Upper lobe of left lung (tissue), 6 donors: ENCODE measurements at regions not wholly inside any gene's neighbourhood (a gene's known extent, or its start where the extent isn't known, plus 50 kb on each side); places are given as distances from the start of the nearest gene placed in this dataset.

Experiments
- ATAC-seq, 2 donors: fragments of 200-7000 bp; cut with Tn5 transposase; one replicate each; pipeline ENCODE4 v1.9.1; 2022; ENCODE audit warnings: mild to moderate bottlenecking in 2 of 2, moderate library complexity in 2 of 2; ENCODE audit not compliant: low FRiP score in 2 of 2
- DNase-seq, 2 donors: peaks; one replicate each; pipeline ENCODE4 v3.0.0-alpha.2; 2019 to 2020
- H3K27ac ChIP-seq, 4 donors: fragments of 200-600 bp; sonication (generic); one replicate each; pipeline ENCODE4 v1.5.1; 2016 to 2019
- H3K27me3 ChIP-seq, 4 donors: fragments of 200-600 bp; sonication (generic); one replicate each; pipeline ENCODE4 v1.5.1; 2017 to 2019
- H3K36me3 ChIP-seq, 4 donors: fragments of 200-600 bp; sonication (generic); one replicate each; pipeline ENCODE4 v1.5.1; 2016 to 2019
- H3K4me1 ChIP-seq, 4 donors: fragments of 200-600 bp; sonication (generic); one replicate each; pipeline ENCODE4 v1.5.1; 2018 to 2019
- H3K4me3 ChIP-seq, 4 donors: fragments of 200-600 bp; sonication (generic); one replicate each; pipeline ENCODE4 v1.5.1; 2017 to 2019; ENCODE audit warnings: mild to moderate bottlenecking in 2 of 4, moderate library complexity in 1 of 4
- H3K9me3 ChIP-seq, 4 donors: fragments of 200-600 bp; sonication (generic); one replicate each; pipeline ENCODE4 v1.5.1; 2018 to 2019
- EP300 ChIP-seq, 4 donors: sonication (generic); formaldehyde crosslinking; IDR thresholded peaks; one replicate each; pipeline ENCODE4 v1.5.1; 2017; ENCODE audit warnings: antibody characterized with exemption in 4 of 4, control low read depth in 2 of 4
- POLR2A ChIP-seq, 4 donors: fragments of 450-650 bp; IDR thresholded peaks; one replicate each; pipeline ENCODE4 v1.5.1; 2016 to 2017; ENCODE audit warnings: antibody characterized with exemption in 4 of 4, mild to moderate bottlenecking in 2 of 4
- POLR2AphosphoS5 ChIP-seq, 2 donors: sonication (generic); formaldehyde crosslinking; IDR thresholded peaks; one replicate each; pipeline ENCODE4 v1.5.1; 2017; ENCODE audit warnings: antibody characterized with exemption in 2 of 2
- WGBS, 2 donors: methylation state at CpG; one replicate each; pipeline ENCODE4 v1.1.5; 2017 to 2018; 5-methylcytosine and 5-hydroxymethylcytosine counted together
- TF ChIP-seq, protein P1 (sequence below), 6 experiments: fragments of 450-650 bp in 4 of 6; fragments of 200-600 bp in 2 of 6; sonication (generic) in 2 of 6; IDR thresholded peaks; one replicate each; pipeline ENCODE4 v1.5.1; 2016 to 2019; ENCODE audit warnings: antibody characterized with exemption in 6 of 6
- donor health status: DM: no; HTN: no; CAD: no; lungs with moderate emphysema.
- donor health status: DM: no; HTN: yes; CAD: no; lungs with severe emphysema.

DNA sequence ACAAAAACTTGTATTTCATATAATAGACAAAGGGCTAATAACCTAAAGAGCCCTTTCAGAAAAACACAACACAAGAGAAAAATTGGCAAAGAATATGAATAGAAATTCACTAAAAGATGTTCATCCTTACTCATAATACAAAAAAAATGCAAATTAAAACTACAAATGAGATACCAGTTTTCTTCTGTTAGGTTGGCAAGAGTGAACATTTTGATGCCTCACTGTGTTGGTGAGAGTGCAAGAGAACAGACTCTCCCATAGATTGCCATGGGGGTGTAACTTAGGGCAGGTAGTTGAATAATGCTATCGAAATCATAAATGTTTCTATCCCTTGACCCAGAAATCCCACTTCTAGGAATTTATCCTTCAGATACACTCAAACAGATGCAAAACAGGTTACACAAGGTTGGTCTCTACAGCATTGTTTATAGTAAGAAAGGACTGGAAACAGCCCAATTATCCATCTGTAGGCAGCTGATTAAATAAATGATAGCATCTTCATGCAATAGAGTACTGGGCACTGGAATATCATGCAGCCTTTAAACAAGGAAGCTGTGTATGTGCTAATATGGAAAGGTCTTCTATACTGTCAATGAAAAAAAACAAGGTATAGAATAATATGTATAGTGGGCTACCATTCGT lies 146.3 kb downstream of the TLE3 start:
- WGBS, 2 donors, result 80 to 90% methylated on average over 2 of the region's 2 CpGs

DNA sequence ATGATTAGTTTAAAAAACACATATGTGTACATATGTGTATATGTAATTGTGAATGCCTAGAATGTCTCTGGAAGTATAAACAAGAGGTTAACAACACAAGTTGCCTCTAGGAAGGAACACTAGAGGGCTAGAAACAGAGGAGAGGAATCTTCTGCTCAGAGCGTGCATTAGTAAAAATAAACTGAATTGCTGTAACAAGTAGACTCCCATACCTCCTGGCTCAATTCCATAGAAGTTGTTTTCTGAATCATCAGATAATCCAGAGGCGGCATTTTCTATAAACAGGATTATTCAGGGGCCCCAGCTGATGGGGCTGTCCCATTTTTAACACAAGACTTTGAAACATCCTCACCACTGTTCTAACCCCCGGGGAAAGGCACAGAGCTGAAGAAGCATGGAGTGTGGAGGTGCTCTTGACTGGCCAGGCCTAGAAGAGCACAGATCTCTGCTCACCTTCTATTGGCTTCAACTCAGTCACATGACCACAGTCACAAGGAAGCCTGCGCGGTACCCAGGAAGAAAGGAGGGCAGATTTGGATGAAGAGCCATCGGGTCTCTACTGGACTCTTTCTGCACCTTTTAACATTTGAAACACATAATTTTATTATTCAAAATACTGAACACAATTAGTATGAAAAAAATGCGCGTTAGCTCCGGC lies 145.7 kb downstream of the TLE3 start:
- no peak for DNase-seq
- Histone ChIP-seq H3K27ac (no peak overlapping the region), H3K4me3 (no peak overlapping the region), H3K9me3 (no peaks in the 10 kb centered on the region), H3K4me1 (no peaks in the 10 kb centered on the region), H3K36me3 (no peaks in the 10 kb centered on the region), H3K27me3 (no peaks in the 10 kb centered on the region)
- TF ChIP-seq, protein P1, sequence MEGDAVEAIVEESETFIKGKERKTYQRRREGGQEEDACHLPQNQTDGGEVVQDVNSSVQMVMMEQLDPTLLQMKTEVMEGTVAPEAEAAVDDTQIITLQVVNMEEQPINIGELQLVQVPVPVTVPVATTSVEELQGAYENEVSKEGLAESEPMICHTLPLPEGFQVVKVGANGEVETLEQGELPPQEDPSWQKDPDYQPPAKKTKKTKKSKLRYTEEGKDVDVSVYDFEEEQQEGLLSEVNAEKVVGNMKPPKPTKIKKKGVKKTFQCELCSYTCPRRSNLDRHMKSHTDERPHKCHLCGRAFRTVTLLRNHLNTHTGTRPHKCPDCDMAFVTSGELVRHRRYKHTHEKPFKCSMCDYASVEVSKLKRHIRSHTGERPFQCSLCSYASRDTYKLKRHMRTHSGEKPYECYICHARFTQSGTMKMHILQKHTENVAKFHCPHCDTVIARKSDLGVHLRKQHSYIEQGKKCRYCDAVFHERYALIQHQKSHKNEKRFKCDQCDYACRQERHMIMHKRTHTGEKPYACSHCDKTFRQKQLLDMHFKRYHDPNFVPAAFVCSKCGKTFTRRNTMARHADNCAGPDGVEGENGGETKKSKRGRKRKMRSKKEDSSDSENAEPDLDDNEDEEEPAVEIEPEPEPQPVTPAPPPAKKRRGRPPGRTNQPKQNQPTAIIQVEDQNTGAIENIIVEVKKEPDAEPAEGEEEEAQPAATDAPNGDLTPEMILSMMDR (IDR thresholded peaks at IDR 0.05), result no peak
- no peak for TF ChIP-seq POLR2A (IDR thresholded peaks at IDR 0.05)
- TF ChIP-seq EP300 (IDR thresholded peaks at IDR 0.05), result no peak
- TF ChIP-seq POLR2AphosphoS5 (IDR thresholded peaks at IDR 0.05), result no peak
- ATAC-seq, result no peak
- WGBS, 2 donors, result 87 to 90% methylated on average over 9 of the region's 9 CpGs

More for the DNA sequence above, 146.3 kb downstream of the TLE3 start:
- H3K27ac ChIP-seq, result no peak overlapping the region
- no peak for TF ChIP-seq EP300 (IDR thresholded peaks at IDR 0.05)
- no peak for TF ChIP-seq POLR2A (IDR thresholded peaks at IDR 0.05)
- TF ChIP-seq, protein P1 (IDR thresholded peaks at IDR 0.05), result no peak
- TF ChIP-seq POLR2AphosphoS5 (IDR thresholded peaks at IDR 0.05), result no peak
- no peaks in the 10 kb centered on the region for H3K4me1 ChIP-seq
- DNase-seq (no peak), ATAC-seq (no peak)
- no peaks in the 10 kb centered on the region for H3K27me3 ChIP-seq
- no peaks in the 10 kb centered on the region for H3K36me3 ChIP-seq
- H3K9me3 ChIP-seq, result no peaks in the 10 kb centered on the region
- H3K4me3 ChIP-seq, result no peak overlapping the region

DNA sequence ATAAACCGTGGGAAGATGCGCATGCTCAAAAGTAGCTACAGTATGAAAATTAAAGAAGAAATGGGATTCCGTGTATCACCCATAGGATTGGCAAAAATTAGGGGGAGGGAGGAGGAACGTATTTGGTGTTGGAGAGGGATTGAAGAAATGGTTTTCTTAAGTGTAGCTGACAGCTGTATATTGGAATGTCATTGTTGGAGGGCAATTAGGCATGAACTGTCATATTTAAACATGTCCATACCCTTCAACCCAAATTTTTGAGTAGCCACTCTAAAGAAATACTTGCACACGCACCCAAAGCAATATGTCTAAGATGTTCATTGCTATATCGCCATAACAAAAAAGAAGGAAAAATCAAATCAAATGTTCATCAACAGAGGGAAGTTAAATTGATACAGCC lies 144.7 kb downstream of the TLE3 start:
- H3K4me3 ChIP-seq, result no peak overlapping the region
- no peaks in the 10 kb centered on the region for H3K27me3 ChIP-seq
- H3K4me1 ChIP-seq, result no peaks in the 10 kb centered on the region
- no peaks in the 10 kb centered on the region for H3K36me3 ChIP-seq
- ATAC-seq (no peak), DNase-seq (no peak)
- no peak overlapping the region for H3K27ac ChIP-seq
- 86 to 91% methylated on average over 6 of the region's 6 CpGs for WGBS, 2 donors
- no peak for TF ChIP-seq POLR2A (IDR thresholded peaks at IDR 0.05)
- TF ChIP-seq EP300 (IDR thresholded peaks at IDR 0.05), result no peak
- TF ChIP-seq POLR2AphosphoS5 (IDR thresholded peaks at IDR 0.05), result no peak
- TF ChIP-seq, protein P1 (IDR thresholded peaks at IDR 0.05), result no peak
- no peaks in the 10 kb centered on the region for H3K9me3 ChIP-seq

DNA sequence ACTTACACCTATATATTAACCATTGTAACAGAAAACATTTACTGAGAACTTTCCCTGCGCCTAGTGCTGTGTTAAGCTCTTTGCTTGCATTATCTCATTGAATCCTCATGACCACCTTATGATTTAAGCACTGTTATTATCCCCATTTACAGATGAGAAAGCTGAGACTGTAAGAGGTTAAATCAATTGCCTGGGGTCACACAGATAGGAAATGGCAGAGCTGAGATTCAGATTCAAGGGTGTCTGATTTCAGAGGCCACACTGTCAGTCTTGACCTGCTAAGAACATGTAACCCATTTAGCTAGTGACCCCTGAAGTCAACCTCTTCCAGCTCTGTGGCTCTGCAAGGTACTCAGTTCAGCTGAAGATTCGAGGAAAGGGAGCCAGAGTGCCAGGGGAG lies 143.9 kb downstream of the TLE3 start:
- no peaks in the 10 kb centered on the region for H3K9me3 ChIP-seq
- no peak overlapping the region for H3K4me3 ChIP-seq
- no peak for DNase-seq
- H3K36me3 ChIP-seq, result no peaks in the 10 kb centered on the region
- H3K27ac ChIP-seq, result no peak overlapping the region
- ATAC-seq, result no peak
- H3K4me1 ChIP-seq, result no peaks in the 10 kb centered on the region
- no peaks in the 10 kb centered on the region for H3K27me3 ChIP-seq
- 83 to 92% methylated on average over 1 to 2 of the region's 2 CpGs for WGBS, 2 donors
- no peak for TF ChIP-seq POLR2AphosphoS5 (IDR thresholded peaks at IDR 0.05)
- no peak for TF ChIP-seq POLR2A (IDR thresholded peaks at IDR 0.05)
- no peak for TF ChIP-seq EP300 (IDR thresholded peaks at IDR 0.05)
- TF ChIP-seq, protein P1 (IDR thresholded peaks at IDR 0.05), result no peak

DNA sequence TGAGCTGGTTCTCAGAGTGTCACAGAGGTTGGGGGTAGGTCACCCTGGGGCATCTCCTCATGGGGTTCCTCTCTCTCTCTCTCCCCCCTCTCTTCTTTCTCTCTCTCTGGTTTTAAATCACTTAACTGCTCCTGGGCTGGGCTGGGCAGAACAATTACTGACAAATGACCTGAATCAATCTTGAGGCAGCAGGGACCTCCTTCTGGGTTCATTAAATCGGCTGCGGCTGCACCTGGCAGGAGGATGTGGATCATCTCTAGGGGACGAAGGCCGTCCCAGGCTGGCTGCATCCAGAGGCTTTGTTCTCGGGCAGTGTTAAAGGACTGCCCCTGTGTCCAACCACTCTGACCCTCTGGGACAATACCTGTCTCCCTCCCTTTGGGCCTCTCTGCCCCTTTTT lies 143.1 kb downstream of the TLE3 start:
- 70 to 91% methylated on average over 5 of the region's 5 CpGs for WGBS, 2 donors
- DNase-seq (no peak), ATAC-seq (no peak)
- no peaks in the 10 kb centered on the region for H3K27me3 ChIP-seq
- no peaks in the 10 kb centered on the region for H3K36me3 ChIP-seq
- H3K27ac ChIP-seq, result no peak overlapping the region
- TF ChIP-seq, protein P1 (IDR thresholded peaks at IDR 0.05), result no peak
- no peak for TF ChIP-seq EP300 (IDR thresholded peaks at IDR 0.05)
- no peak for TF ChIP-seq POLR2A (IDR thresholded peaks at IDR 0.05)
- no peak for TF ChIP-seq POLR2AphosphoS5 (IDR thresholded peaks at IDR 0.05)
- no peaks in the 10 kb centered on the region for H3K4me1 ChIP-seq
- H3K9me3 ChIP-seq, result no peaks in the 10 kb centered on the region
- H3K4me3 ChIP-seq, result no peak overlapping the region
